ENCODE measurements at regions not wholly inside any gene's neighbourhood (a gene's known extent, or its start where the extent isn't known, plus 50 kb on each side); places are given as distances from the start of the nearest gene placed in this dataset.

DNA sequence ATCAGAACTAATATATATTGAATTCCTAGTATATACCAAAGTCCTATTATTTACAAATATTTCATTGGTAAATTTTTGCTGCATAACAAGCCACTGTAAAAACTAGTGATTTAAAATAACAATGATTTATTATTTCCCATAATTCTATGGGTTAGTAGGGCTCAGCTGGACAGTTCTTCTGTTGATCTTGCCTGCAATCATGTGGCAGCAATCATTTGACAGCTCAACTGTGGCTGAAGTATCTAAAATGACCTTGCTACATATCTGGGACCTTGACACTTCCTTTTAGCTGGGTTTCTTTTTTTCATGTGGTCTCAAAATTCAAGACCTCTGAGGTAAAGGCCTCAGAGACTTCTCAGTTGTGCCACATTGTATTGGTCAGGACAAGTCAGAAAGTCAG, 598.5 kb upstream of the PITX2 start (continued):
- no peak for TF ChIP-seq POLR2AphosphoS5 (IDR thresholded peaks at IDR 0.05; ENCODE audit: low read depth, low read length)
- no peak for TF ChIP-seq BRCA1 (IDR thresholded peaks at IDR 0.05; ENCODE audit: low read depth, low read length)
